ENCODE measurements at regions not wholly inside any gene's neighbourhood (a gene's known extent, or its start where the extent isn't known, plus 50 kb on each side); places are given as distances from the start of the nearest gene placed in this dataset.
A peak's percentile ranks its signal among the peaks of the same experiment; 100 is the strongest.

DNA sequence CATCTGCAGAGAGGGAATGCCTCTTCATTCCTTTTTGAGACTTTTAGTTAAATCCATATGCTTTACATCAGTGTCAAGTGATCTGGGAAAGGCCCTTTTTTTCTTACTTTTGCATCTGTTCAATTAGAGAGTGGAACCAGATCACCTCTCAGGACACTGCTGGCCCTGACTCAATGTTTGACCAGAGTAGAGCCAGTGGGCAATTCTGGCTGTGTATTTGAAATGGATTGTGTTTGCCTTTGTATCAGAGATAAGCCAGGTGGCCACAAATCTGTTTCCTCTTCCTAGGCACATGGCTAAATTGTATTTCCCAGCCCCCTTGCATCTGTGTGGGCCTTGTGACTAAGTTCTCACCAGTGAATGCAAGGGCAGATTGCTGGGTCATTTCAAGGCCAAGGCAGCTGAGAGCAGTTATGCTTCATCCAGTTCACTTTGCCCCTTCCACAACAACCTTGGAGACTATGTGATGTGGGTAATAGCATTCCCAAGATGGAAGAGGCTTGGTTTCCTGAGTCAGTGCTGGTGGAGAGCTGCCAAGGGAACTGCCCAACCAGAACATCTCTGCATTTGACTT, 75.6 kb upstream of the CACNA2D3 start:
- DNase-seq: peak; percentile 66 to 71
- Histone ChIP-seq H3K36me3 (no peaks in the 10 kb centered on the region), H3K9me3 (no peaks in the 10 kb centered on the region), H3K27me3 (no peaks in the 10 kb centered on the region), H3K4me3 (no peak overlapping the region), H3K27ac (peak overlapping the region; percentile 17 to 65 (median 54)), H3K4me1 (peaks cover 15 to 40% (median 26%) of the 10 kb centered on the region in 4 donors)
- intact Hi-C loops (cut with DNase I; ENCODE audit: low total_unique reads): no loop called here
- TF ChIP-seq POLR2A (IDR thresholded peaks at IDR 0.05) (no peak), POLR2AphosphoS5 (IDR thresholded peaks at IDR 0.05) (peak in 2 of 3 donors; percentile 38 to 80)

DNA sequence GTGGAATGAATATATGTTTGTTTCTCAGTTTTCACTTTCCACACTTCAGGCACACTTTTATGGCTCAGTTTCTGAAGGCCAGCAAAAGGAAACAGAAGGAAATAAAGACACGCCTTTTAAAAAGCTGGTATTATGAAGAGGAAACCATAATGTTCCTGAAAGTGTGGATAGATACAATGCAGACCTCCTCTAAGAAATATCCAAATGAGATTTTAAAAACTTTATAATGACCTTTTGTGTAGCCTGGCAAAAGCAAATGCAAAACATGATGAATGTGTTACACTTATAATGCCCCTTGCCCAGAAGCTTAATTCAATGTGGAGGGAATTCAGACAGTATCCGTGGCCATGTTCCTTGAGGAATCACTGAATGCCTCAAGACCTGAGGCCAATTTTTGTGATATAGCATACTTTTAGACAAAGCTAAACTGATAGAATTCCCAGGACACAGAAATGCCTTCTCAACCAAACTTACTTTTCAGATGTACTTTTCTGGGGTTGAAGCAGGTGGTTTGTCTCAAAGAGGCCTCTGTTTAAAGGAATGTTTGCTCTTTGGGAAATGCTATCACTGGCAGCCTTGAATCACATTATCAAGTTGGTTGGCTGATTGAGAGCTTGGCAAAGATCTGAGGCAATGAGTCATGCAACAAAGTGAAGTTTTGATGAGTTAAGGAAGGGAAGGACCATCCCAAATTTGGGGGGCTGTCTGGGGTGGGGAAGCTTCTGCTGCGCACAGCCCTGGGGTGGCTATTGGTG, 77.1 kb upstream of the CACNA2D3 start:
- 46 to 70% (median 59%) methylated on average over 3 of the region's 3 CpGs for WGBS, 5 donors
- no peaks in the 10 kb centered on the region for H3K9me3 ChIP-seq
- H3K4me3 ChIP-seq: no peak overlapping the region
- TF ChIP-seq POLR2AphosphoS5 (IDR thresholded peaks at IDR 0.05) (peak in 1 of 3 donors; percentile 43), EP300 (IDR thresholded peaks at IDR 0.05) (no peak)
- peak in 1 of 2 donors; percentile 34 for DNase-seq
- intact Hi-C loops (cut with DNase I; ENCODE audit: low total_unique reads): no loop called here
- no peaks in the 10 kb centered on the region for H3K36me3 ChIP-seq
- H3K27ac ChIP-seq: peak overlapping the region; percentile 16 to 82 (median 54)
- peaks cover 15 to 40% (median 26%) of the 10 kb centered on the region in 4 donors for H3K4me1 ChIP-seq
- H3K27me3 ChIP-seq: no peaks in the 10 kb centered on the region

DNA sequence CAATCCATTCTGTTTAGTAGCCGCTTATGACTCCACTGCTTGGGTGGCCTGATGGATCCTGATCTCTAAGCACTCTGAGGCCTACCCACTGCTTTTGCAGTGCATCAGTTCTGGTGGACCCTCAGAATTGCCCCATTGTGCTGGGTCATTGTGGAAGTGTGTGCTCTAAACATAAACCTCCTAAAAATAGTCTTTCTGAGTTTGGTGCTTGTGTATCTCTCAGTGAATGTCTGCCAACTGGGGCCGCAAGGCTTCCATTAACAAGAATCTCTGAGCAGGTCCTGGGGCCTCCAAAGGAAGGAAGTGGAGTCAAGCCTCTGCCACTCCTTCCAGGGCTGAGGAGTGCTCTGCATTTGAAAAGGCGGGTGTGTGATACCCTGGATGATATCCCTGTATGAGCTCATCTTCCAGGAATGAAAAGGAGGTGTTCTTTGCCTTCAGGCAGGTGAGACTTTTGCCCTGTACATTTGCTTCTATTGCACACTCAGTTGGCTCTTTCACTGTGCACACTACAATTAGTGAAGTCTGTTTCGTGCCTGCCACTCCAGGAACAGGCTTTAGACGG, 80.0 kb upstream of the CACNA2D3 start:
- Histone ChIP-seq H3K4me3 (no peak overlapping the region), H3K27me3 (no peaks in the 10 kb centered on the region), H3K9me3 (no peaks in the 10 kb centered on the region), H3K36me3 (no peaks in the 10 kb centered on the region), H3K4me1 (peaks cover 15 to 34% (median 22%) of the 10 kb centered on the region in 4 donors), H3K27ac (no peak overlapping the region)
- TF ChIP-seq POLR2A (IDR thresholded peaks at IDR 0.05) (no peak), EP300 (IDR thresholded peaks at IDR 0.05) (no peak), POLR2AphosphoS5 (IDR thresholded peaks at IDR 0.05) (no peak)
- TF ChIP-seq, protein P1, sequence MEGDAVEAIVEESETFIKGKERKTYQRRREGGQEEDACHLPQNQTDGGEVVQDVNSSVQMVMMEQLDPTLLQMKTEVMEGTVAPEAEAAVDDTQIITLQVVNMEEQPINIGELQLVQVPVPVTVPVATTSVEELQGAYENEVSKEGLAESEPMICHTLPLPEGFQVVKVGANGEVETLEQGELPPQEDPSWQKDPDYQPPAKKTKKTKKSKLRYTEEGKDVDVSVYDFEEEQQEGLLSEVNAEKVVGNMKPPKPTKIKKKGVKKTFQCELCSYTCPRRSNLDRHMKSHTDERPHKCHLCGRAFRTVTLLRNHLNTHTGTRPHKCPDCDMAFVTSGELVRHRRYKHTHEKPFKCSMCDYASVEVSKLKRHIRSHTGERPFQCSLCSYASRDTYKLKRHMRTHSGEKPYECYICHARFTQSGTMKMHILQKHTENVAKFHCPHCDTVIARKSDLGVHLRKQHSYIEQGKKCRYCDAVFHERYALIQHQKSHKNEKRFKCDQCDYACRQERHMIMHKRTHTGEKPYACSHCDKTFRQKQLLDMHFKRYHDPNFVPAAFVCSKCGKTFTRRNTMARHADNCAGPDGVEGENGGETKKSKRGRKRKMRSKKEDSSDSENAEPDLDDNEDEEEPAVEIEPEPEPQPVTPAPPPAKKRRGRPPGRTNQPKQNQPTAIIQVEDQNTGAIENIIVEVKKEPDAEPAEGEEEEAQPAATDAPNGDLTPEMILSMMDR (IDR thresholded peaks at IDR 0.05): no peak
- intact Hi-C loops (cut with DNase I; ENCODE audit: low total_unique reads): no loop called here
- no peak for DNase-seq
- WGBS, 5 donors: 70 to 88% (median 86%) methylated on average over 5 of the region's 5 CpGs

DNA sequence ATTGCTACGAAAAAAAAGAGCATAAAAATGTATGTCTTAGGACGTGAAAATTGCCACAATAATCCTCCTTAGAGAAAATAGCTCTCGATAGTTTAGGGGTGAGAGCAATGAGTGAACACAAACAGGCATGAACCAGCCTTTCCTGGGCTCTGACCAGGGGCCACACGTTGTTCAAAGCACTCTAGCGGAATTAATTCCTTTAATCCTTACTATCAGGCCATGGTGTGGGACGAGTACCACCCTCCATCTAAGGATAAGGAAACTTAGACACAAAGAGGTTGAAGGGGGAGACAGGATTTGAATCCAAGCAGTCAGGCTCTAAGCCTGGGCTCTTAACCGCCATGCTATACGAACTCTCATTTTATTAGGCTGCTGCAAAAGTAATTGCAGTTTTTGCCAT, 81.9 kb upstream of the CACNA2D3 start:
- Histone ChIP-seq H3K4me3 (no peak overlapping the region), H3K27ac (no peak overlapping the region), H3K36me3 (no peaks in the 10 kb centered on the region), H3K4me1 (peaks cover 4 to 15% (median 9%) of the 10 kb centered on the region in 4 donors), H3K9me3 (no peaks in the 10 kb centered on the region), H3K27me3 (no peaks in the 10 kb centered on the region)
- no peak for DNase-seq
- WGBS, 5 donors: 74 to 90% (median 84%) methylated on average over 8 of the region's 8 CpGs
- no peak for TF ChIP-seq EP300 (IDR thresholded peaks at IDR 0.05)
- no peak for TF ChIP-seq POLR2A (IDR thresholded peaks at IDR 0.05)
- no peak for TF ChIP-seq POLR2AphosphoS5 (IDR thresholded peaks at IDR 0.05)
- TF ChIP-seq, protein P1 (IDR thresholded peaks at IDR 0.05): no peak
- intact Hi-C loops (cut with DNase I; ENCODE audit: low total_unique reads): no loop called here

DNA sequence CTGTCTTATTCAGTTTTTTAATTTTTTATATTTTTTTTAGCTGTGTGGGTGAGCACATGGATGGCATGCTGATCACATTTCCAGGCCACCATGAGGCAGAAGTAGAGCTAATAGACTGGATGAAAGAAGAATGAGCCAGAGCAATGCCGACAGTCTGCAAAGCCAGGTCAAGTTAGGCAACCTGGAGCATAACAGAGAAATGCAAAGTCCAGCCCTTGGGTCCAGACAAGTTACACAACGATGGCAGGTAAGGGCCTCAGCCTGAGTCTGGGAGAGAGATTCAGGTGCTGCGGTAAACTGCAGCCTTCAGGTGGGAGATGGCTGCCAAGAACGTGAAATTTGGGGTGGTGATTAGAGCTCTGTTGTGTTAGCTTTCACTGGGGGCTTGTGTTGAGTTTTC, 84.0 kb upstream of the CACNA2D3 start:
- Histone ChIP-seq H3K27ac (no peak overlapping the region), H3K36me3 (no peaks in the 10 kb centered on the region), H3K4me1 (no peaks in the 10 kb centered on the region), H3K4me3 (no peak overlapping the region), H3K27me3 (no peaks in the 10 kb centered on the region), H3K9me3 (no peaks in the 10 kb centered on the region)
- 81 to 92% (median 85%) methylated on average over 4 of the region's 4 CpGs for WGBS, 5 donors
- intact Hi-C loops (cut with DNase I; ENCODE audit: low total_unique reads): no loop called here
- no peak for DNase-seq
- TF ChIP-seq POLR2A (IDR thresholded peaks at IDR 0.05) (no peak), EP300 (IDR thresholded peaks at IDR 0.05) (no peak), POLR2AphosphoS5 (IDR thresholded peaks at IDR 0.05) (no peak)
- TF ChIP-seq, protein P1 (IDR thresholded peaks at IDR 0.05): no peak
